NCI-H345 (cell line): ENCODE measurements at regions not wholly inside any gene's neighbourhood (a gene's known extent, or its start where the extent isn't known, plus 50 kb on each side); places are given as distances from the start of the nearest gene placed in this dataset.

Experiments used
- DNase-seq: peaks from one replicate; lab custom pipeline; 2025; lab: John Stamatoyannopoulos, UW

DNA sequence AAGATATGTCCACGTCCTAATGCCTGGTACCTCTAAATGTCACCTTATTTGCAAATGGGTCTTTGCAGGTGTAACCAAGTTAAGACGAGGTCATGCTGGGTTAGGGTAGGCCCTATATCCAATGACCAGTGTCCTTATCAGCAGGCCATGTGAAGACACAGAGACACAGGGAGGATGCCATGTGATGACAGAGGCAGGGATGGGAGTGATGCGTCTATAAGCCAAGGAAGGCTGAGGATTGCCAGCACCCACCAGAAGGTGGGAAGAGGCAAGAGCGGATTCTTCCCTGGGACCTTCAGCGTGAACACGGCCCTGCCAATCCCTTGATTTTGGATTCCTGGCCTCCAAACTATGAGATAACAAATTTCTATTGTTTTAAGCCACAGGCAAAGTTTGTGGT lies 123.4 kb upstream of the CXCL14 start:
- DNase-seq: no peak

DNA sequence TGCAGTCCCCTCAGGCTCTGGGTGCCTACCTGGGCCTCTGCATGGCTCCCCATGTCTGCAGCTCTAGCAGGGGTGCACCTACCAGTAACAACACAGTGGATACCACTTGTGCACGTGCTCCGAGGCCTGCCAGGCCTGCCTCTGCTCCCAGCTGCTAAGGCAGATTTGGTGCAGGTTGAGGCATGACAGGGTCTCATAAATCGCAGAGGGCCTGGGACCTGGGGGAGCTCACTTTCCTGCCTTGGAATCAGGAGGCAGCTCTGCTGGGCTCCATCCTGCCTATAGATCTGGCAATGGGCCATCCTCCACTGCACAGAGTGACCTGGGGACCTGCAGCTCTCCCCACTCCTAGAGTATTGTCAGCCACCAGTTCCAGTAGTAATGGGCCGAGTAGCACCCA lies 121.9 kb upstream of the CXCL14 start:
- DNase-seq: no peak

DNA sequence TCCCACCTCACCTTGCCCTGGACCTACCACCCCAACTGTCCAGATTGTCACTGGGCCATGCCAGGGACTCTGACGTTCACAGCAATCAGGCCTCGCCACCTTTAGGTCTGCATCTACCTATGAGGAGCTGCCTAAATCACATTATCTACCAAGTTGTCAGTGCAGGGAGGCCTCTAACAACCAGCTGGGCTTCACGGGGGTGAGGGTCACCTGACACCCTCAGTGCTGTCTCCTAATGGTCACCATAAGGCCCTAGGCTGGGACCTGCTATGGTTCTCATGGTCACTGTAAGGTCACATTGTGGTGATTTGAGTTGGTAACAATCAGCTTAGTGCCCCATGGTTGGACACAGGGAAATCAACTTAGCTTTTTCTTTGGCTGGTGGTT lies 119.2 kb upstream of the CXCL14 start:
- no peak for DNase-seq

DNA sequence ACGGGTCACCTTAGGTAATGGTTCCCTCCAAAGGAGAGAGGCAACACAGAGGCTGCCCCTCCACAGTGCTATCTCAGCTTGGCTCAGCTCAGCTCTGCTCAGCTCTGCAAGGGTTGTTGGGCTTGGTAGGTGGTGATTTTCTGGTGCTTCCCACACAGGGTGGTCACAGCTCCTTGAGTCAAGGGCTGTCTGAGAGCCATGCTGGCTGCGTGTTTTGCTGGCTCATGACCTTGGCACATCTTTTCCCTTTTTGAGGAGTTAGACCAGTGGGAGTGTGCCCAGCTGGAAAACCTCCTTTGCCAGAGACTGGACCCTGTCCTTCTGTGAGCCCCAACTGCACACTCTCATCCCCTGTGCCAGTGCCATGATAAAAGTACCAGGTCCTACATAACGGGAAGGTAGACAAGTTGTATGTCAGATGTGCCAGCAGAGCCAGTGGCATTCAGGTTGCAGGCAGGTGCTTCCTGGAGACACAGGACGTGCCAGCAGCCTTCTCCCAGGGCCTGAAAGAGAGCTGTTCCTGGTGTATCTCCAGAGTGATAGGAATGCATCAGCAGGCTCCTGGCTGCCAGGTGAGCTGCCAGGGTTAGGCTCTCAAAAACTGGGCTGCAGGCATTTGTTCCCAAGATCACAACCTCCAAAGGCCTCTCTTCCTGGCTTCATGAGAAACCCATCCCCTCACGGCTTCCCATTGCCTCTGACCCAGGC lies 118.6 kb upstream of the CXCL14 start:
- DNase-seq: no peak

DNA sequence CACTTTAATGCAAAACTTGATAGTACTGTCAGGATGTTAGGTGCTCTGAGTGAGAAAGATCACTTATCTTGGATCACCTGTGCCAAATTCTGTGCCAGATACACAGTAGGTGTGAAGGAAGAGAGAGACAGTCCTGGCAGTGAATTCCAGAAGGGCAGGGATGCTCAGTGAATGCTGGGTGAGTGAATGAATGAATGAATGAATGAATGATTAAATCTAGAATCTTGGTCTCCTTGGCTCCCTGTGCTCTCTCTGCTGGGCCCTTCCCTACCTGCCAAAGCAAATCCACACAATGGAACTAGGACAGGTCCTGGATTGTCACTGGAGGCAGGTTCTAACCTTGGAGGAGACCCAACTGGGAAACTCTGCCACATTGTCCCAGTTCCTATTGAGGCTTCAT lies 117.5 kb upstream of the CXCL14 start:
- DNase-seq: no peak

GRCh38 chr5:135695656-135696313 lies 117.0 kb upstream of the CXCL14 start:
- DNase-seq: no peak

- DNase-seq: no peak
Measured at GRCh38 chr5:135694906-135695305, 116.1 kb upstream of the CXCL14 start.

DNA sequence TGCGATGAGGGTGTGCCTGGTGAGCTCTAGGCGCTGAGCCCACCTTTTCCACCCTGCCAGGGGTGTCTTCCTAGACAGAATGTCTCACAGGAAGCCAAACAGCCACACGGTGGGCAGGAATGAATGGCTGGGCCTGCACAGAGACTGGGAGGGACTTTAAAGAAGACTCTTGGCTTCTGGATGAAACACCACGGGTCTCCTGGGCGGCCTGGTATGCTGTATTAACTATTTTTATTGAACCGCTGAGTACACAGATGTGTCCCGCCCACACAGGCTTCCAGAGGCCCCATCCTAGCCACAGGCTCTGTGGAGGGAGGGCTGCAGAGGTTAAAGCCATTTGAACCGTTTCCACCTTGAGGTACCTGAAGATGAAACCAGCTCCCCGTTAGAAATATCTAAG lies 115.2 kb upstream of the CXCL14 start:
- no peak for DNase-seq

DNA sequence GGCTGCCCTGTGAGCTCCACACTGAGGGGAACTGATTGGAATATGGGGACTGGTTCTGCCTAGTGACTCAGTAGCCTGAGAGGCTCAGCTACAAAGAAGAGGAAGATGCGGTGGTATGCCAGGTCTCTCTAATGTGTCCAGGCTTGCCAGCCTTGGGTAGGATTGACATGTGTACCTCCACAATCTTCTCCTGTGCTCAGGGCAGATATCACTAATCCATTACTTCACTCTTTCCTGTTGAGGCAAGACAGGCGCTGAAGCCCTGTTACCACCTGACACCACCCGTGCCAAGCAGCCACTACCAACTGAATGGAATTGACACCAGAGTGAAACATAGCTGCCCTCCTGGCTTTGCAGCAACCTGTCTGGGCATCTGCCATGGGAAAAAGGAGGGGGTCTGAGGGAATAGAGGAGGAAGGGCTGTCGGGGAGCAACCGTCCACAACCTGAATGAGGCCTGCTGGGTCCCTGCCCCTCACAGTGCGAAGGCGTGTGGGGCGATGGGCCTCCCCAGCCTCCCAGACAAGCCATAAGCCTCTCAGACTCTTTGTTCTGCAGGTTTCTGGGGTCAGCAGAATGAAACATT lies 114.7 kb upstream of the CXCL14 start:
- DNase-seq: no peak

DNA sequence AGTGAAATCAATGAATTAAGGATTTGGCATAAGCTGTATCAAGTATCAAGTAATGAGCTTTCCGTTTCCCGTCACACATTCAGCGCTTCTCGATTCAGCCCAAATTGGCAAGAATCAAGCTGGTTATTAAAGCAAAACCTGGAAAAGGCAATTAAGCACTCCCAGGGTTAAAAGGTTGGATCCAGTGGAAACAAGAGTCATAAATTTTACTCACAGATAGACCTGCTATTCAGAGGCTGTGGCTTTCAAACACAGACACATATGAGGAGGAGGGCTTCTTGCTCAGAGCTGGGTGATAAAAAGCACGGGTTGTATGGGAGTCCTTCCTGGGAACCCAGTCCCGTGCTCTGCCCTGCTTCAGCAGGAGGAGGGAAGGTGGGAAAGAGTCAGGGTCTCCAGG lies 112.3 kb upstream of the CXCL14 start:
- no peak for DNase-seq

- DNase-seq: no peak
Measured at GRCh38 chr5:135690466-135690865, 111.7 kb upstream of the CXCL14 start.

- no peak for DNase-seq
Measured at GRCh38 chr5:135689506-135689905, 110.7 kb upstream of the CXCL14 start.

DNA sequence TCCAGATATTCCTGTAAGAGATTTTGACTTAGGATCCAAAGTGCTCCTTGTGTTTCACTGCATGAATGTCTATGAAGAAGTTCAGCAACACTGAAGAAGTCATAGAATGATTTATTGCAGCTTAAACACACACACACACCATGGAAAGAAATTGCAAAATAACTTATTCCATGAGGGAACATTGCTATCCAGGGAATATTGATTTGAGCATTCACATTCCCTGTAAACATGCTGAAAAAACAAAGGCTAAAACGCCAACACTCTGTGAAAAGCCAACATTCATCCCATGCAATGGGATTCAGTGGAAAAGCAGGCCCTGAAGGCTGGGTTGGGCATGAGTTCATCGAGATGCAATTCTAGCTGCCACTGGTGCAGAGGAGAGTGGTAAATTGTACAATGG lies 109.6 kb upstream of the CXCL14 start:
- no peak for DNase-seq

- DNase-seq: no peak
Measured at GRCh38 chr5:135683189-135683588, 104.4 kb upstream of the CXCL14 start.

GRCh38 chr5:135680713-135681112 lies 101.9 kb upstream of the CXCL14 start:
- no peak for DNase-seq

- no peak for DNase-seq
Measured at GRCh38 chr5:135678640-135679268, 100.0 kb upstream of the CXCL14 start.

DNA sequence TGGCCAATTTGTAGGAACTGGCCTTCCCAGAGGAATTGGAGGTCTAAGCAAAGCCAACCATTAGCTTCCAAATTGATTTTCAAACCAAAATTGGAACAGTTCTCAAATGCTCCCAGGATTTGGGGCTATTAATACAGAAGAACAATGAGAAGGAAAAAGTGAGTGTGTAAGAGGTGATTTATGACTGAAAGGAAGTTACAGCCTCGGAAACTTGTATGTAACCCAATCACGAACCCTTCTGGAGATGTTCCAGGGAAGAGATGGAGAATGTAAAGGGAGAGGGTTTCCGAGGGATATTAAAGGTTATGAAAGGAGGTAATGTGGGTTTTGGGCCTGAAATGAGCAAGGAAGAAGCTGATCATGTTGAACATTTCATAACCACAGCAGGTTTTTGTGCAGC lies 93.2 kb upstream of the CXCL14 start:
- no peak for DNase-seq

DNA sequence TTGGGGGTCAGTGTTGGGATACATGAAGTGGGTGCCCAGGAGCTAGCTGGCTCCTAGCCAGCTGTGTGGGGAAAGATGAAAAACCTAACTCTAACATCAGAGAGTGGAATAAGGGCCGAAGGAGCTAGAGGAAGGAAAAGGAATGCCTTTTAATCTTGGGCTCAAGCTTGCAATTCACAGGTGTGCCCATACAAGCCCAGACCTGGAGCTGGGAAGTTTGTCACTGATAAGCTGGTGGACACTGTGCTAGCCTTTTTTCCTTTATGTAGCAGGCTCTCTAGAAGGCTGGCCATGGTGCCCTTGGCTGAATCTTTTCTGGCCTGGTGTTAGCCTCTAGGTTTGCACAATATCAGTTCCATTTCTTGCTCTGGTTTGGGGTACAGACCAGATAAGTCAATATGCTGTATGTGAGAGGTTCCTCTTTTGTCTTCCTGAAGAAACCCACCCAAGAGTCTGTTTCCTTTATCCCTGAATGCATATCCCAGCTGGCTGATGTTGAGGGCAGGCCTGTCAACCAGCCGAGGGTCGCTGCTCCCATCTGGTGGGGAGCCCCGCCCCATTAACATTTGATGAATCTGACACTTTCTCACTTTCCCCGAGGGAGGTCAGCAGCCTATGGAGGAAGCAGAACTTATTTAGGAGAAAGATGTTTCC lies 92.4 kb upstream of the CXCL14 start:
- no peak for DNase-seq

DNA sequence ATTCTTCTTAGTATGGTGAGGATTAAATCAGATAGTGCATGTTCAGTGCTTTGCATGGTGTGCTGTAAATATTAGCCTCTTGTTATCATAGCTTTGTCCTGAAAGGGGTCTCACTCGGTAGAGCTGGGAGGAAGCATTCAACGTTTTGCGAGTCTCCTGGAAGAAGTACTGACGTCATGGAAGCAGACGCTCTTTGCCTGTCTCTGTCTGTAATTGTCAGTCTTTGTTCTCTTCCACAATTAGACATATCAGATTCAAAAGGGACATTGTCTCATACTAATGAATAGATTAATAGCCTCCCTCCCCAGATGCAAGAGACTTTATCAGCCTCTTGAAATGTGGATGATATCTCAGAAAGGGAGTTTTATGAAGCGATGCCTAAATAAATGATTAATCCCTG lies 91.8 kb upstream of the CXCL14 start:
- DNase-seq: no peak

- no peak for DNase-seq
Measured at GRCh38 chr5:135669416-135669815, 90.6 kb upstream of the CXCL14 start.

- DNase-seq: no peak
Measured at GRCh38 chr5:135667673-135668072, 88.9 kb upstream of the CXCL14 start.

- DNase-seq: no peak
Measured at GRCh38 chr5:135667204-135667603, 88.4 kb upstream of the CXCL14 start.

GRCh38 chr5:135662683-135663082 lies 83.9 kb upstream of the CXCL14 start:
- no peak for DNase-seq
